GM19328 (cell line): ENCODE measurements at regions not wholly inside any gene's neighbourhood (a gene's known extent, or its start where the extent isn't known, plus 50 kb on each side); places are given as distances from the start of the nearest gene placed in this dataset.

Experiments
- ATAC-seq: cut with Tn5 transposase; IDR thresholded peaks from one replicate; pipeline ENCODE4 v1.9.1; 2021; ENCODE audit warnings: mild to moderate bottlenecking, moderate library complexity; ENCODE audit not compliant: unreplicated experiment

DNA sequence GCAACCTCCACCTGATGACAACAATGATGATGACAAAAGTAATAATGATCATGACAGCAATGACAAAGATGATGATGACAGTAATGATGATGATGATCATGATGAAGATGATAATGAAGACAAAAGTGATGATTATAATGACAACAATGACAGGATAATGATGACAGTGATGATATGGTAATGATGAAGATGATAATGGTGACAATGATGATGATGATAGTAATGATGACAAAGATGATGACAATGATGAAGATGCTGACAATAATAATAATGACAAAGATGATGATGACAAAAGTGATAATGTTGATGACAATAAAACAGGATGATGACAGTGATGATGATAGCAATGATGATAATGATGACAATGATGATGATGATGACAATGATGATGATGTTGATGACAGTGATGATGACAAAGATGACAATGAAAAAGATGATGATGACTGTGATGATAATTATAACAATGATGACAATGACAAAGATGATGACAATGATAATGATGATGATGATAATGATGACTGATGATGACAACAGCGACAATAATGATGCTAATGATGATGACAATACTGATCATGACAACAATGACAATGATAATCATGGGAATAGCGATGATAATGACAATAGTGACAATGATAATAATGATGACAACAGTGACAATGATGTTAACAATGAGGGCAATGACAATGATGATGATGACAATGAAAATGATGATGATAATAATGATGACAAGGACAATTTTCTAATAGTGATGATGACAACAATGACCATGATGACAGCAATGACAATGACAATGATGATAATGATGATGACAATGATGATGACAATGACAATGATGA, 1106.5 kb upstream of the AUTS2 start:
- no peak for ATAC-seq

DNA sequence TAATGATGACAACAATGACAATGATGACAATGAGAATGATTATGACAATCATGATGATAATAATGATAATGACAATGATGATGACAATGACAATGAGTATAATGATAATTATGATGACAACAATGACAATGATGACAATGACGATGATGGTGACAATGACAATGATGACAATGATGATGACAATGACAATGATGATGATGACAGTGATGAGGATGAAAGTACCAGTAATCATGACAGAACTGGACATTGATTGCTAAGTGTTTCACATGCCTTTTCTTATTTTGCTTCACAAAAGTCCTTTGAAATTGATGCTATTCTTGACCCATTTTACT, 1106.0 kb upstream of the AUTS2 start:
- ATAC-seq, result no peak

DNA sequence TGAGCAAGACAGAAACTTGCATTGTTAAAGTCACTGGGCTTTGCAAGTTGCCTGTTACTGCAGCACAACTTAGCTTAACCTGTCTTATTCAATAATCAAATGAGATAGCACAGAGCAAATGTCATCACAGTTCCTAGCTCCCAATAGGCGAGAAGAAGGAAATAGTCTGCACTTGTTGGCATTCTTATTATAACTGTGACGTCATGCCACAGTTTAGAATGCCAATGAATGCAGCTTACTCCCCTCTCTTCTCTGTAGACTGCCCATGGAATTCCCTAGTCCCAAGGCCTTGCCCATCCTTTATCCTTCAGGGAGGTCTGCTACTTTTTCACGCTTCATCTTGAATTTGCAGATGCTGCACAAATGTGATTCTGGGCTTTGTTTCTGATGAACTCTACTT, 1094.9 kb upstream of the AUTS2 start:
- ATAC-seq, result no peak

DNA sequence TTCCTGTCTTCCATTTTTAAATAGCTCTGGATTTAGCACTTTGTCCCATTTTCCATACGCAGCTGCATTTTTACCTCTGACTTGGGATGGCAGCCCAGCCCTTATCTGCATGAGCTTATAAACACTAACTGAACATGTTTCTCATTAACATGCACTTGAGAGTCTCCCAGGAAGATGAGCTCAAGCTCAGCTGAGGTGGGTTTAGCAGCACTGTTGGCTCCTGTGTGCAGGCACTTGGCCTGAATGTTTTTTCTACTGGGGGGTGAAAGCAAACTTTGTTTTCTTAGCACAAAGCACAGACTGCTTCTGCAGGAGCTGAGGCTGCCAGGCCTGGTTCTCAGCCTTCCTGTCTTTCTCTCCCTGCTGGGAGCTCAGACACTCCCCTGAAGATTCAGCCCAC, 1093.6 kb upstream of the AUTS2 start:
- ATAC-seq, result no peak

DNA sequence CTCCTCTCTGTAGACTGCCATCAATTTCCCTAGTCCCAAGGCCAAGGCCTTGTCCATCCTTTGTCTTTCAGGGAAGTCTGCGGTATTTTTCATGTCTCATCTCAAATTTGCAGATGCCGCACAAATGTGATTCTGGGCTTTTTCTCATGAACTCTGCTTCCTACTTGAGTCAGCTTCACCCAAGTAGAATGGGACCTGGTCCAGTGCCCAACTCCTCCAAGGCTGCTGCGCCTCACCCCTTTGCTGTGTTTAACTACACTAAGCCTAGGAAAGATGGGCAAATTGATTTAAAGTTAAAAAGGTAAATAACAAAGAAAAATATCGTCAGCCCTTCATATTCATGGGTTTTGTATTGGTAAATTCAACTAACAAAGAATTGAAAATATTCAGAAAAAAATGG, 1092.6 kb upstream of the AUTS2 start:
- no peak for ATAC-seq

DNA sequence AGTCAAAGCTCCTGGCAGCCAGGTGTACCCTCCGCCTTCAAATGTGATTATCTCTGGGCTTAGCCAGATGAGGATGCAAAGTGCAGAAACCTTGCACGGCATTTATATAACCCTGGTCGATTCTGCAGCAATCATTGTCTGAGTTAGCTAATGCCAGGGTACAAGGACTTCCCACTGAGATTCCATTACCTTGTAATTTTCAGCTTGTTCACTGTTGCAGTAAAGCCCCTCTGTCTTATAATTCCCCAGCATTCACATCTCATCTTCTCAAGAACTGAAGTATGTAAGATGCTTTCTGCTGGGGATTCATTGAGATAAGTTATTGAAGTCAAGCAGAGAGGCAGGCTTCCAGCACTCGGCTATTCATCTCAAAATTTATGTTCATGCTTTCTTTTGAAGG, 1090.6 kb upstream of the AUTS2 start:
- ATAC-seq, result no peak

DNA sequence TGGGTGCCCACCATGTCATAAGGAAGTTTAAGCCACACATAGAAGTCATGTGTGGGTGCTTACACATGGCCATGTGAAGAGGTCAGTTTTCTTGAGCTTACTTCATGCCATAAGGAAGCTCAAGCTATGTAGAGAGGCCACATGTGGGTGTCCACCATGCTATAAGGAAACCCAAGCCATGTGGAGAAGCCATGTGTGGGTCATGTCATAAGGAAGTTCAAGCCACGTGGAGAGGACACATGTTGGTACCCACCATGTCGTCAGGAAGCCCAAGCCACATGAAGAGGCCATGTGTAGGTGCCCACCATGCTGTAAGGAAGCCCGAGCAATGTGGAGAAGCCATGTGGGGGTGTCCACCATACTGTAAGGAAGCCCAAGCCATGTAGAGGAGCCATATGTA, 1089.2 kb upstream of the AUTS2 start:
- no peak for ATAC-seq

DNA sequence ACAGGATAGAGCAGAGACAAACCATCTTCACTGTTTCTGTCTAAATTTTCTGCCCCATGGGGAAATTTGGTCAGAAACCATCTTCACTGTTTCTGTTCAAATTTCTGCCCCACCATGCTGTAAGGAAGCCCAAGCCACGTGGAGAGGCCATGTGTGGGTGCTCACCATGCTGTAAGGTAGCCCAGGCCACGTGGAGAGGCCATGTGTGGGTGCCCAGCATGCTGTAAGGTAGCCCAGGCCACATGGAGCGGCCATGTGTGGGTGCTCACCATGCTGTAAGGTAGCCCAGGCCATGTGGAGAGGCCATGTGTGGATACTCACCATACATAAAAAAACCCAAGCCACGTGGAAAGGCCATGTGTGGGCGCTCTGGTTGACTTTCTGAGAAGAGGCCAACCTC, 1088.7 kb upstream of the AUTS2 start:
- ATAC-seq, result no peak

DNA sequence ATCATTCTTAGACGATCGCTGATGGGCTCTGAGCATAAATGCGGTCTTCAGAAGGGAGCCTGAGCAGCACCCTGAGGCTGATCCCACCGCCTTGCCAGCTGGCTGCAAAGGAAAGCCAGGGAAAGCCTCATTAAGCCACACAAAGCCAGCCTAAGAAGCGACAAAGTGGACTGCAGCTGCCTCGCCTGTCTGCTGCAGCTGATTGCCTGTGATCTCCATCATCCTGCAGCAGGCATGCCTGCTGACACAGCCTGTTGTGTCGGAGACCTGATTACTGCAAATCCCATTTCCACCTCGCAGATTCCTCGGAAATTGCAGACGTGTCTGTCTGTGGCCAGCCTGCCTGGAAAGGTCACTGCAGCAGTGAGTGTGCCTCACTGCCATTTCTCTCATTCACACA, 1087.0 kb upstream of the AUTS2 start:
- ATAC-seq, result no peak

DNA sequence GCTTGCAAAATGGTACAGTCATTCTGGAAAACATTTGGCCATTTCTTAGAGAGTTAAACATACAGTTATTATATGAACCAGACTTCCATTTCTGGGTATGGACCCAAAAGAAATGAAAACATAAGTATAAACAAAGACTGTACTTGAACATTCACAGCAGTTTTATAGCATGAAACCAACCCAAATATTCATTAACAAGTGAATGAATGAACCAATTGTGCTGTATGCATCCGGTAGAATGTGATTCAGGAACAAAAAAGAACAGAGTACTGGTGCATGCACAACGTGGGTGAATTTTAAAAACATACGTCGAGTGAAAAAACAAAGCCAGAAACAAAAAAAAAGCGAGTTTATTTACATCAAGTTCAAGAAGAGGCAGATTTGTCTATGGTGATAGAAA, 1085.8 kb upstream of the AUTS2 start:
- ATAC-seq, result no peak

DNA sequence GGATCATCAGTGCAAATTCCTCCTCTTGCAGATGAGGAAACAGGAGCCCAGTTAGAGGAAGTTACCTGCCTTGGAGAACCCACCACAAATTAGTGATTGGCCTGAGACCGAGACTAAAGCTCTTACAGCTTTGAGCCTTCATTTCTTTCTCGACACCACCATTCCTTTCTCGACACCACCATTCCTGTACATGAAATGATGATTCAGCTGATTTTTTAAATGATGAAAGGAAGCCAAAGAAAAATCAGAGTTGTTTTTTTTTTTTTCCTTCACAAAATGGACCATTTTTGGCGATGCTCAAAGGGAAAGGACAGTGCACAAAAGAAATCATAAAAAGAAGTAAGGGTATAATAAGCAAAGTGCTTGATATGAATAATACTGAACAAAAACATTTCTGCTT, 1080.2 kb upstream of the AUTS2 start:
- ATAC-seq, result no peak

DNA sequence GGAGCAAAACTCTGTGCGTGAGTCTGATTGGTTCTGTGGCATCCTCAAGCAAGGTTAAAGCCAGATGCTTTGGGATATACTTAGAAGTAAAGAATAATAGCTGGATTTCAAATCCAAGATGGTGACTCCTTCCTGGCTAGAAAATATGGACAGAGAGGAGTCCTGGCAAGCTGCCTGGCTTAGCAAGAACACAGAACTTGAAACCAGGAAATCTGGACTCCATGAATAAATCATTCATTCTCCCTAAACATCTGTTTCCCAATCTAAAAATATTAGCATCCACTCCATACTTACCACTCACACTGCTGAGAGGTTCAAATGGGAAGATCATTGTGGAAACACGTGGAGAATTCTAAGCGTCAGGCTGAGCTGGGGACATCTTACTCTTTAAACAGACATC, 1074.1 kb upstream of the AUTS2 start:
- ATAC-seq, result no peak

DNA sequence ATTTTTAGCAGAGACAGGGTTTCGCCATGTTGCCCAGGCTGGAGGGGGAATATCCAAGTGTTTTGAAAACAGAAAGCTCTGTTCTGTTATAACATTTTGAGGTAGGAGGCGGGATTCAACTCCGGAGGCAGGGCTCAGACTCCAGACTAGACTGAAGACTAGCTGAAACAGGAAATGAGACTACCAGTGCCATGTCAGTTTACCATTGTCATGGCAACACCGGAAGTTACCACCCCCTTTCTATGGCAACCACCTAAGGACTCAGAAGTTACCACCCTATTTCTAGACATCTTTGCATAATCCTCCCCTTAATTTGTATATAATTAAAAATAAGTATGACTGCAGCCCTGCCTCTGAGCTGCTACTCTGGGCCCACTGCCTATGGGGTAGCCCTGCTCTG, 1069.1 kb upstream of the AUTS2 start:
- ATAC-seq, result no peak

DNA sequence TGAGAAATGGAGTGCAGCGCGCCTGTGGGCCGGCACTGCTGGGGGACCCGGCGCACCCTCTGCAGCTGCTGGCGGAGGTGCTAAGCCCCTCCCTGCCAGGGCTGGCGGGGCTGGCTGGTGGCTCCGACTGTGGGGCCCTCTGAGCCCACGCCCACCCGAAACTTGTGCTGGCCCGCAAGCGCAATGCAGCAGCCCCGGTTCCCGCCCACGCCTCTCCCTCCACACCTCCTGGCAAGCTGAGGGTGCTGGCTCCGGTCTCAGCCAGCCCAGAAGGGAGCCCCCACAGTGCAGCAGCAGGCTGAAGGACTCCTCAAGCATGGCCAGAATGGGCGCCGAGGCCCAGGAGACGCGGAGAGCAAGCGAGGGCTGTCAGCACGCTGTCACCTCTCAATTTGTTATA, 1063.0 kb upstream of the AUTS2 start:
- ATAC-seq, result no peak

DNA sequence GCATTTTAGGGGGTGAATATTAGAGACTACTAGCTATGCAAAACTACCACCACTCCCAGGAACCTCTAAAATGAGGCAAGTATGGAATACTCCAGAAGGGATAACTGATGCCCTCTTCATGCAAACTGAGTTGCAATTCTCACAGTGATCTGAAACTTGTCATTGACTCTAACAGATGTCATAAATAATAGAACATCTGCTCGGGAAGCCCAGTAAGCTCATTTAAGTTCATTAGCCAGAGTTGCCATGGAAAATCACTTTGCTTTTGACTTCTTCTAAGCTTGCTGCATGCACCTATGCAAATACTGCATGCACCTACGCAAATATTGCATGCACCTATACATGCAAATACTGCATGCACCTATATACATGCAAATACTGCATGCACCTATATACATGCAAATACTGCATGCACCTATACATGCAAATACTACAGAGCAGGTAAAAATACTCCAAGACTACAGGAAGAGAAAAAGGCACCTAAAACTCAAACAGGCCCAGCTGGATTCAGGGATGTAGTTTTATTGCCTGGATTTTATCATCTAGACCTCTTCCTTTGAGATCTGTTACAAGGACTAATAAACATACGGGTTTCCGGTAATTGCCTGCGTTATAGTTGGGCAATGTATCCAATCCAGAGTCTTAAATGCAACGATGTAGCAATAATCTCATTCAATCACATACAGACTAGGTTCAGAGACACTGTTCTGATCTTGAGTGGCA, 1061.1 kb upstream of the AUTS2 start:
- no peak for ATAC-seq

DNA sequence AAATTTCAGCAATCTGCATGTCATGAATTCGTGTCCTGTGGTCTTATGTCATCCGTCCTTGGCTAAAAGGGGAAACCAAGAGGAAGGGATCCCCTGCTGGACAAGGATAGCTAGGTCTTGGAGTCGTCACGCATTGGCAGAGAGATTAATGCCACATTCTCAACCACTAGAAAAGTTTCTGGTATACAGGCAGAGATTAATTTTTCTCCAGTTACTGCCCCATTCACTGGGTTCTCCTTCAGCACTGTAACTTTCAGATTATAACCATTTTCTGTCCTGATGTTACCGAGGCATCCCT, 1060.6 kb upstream of the AUTS2 start:
- no peak for ATAC-seq

DNA sequence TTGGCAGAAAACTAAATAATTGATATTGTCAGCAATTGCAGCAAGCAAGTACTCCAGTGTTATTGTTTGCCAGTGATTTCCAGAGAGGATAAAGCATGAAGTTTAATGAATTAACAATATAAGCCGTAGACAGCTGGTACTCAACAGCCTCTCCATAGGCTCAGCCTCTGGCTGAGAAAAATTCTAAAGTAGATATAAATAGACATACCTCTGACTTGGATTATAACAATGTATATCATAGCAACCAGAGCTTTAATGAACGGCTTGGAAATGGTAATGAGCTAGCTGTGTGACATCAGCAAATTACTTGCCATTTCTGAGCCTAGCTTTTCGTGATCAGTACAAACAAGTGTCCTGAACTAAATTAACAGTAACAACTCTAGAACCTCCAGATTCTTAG, 1055.4 kb upstream of the AUTS2 start:
- no peak for ATAC-seq

DNA sequence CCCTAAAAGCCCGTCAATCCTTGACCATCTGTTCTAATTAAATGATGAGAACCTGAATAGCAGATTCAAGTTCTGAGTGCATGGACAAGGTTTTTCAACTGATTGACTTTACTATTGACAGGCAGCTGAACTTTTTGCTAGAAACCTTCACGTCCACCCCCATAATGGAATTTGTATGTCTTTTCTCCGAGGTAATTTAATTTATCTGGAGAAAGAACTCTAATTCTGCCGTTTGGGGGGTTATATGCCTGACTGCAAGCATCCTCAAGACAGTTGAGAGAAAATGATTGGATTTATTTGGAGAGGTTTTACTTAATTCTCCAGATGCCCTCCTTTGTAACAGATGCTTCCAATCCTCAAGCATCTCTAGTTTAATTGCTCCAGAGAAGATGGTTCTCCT, 1053.4 kb upstream of the AUTS2 start:
- ATAC-seq, result no peak

DNA sequence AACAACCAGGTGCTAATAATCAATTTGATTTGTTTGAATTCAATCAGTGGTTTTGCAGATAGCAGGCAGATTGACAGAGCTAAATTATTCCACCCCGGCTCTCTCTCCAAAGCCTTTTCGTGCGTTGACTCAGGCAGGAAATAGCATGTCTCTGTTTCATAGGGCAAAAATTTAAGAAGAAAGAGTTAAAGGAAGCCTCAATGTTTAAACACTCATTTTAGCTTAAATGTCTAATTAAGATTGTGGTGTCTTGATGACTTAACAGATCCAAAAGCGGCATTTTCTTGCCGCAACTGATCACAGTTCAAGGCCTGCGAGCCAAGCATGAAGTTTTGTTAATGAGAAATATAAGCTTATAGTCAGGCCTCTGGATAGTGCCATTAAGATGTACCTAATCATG, 1051.1 kb upstream of the AUTS2 start:
- no peak for ATAC-seq

DNA sequence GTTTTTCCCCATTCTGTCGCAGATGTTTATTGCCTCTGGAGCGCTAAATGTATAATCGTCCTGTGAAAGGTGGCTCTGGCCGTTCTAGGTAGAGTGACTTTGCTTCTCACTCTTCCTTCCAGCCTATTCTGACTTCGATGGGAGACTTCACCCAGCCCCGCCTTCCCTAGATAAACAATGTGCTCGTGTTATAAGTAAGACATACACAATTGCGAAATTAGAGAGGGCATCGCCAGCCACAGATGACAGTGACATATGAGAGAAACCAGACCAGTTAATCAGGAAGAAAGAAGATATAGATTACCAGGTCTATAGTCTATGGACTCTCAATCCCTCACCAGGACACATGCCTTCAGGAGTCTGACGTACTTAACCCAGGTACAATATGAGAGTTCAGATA, 1050.5 kb upstream of the AUTS2 start:
- ATAC-seq, result no peak

DNA sequence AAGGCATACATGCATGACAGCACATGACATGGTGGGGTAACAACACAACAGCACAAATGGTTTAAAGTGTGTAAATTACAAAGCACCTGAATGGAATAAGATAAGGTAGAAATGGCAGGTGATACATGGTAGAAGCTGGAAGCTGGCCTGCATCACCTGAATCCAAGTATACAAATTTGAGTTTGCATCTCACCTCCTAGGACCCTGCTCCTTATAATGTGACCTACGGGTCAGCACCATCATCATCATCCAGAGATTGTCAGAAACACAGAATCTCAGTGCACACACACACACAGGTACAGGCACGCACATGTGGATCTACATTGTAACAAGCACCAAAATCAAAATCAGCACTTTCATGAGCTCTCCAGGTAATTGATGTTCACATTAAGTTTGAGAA, 1048.2 kb upstream of the AUTS2 start:
- no peak for ATAC-seq

DNA sequence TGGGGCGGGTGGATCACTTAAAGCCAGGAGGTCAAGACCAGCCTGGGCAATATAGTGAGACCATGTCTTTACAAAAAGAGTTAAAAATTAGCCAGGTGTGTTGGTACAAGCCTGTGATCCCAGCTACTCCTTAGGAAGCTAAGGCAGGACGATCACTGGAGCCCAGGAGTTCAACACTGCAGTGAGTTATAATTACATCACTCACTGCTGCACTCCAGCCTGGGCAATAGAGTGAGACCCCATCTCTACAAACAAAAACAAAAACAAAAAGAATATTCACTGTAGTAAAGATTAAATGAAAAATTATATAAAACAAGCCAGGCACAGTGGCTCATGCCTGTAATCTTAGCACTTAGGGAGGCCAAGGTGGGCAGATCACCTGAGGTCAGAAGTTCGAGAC, 1047.6 kb upstream of the AUTS2 start:
- no peak for ATAC-seq

DNA sequence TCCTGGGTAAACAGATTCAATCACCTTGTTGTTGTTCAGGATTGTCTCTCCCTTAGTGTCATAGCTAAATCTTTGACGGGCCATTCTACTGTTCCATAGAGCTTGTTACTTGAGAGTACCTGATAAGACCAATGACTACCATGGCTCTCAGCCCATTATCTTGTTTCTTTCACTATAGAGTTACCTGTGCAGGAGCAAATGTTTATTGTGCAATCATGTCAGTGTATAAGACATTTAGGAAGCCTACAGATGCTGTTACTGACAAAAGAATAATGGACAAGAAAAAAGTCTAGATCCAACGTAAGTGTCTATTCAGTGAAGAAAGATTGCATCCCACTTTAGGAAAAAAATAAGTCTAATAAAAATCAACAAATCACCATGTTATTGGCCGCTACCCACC, 1041.7 kb upstream of the AUTS2 start:
- no peak for ATAC-seq
